Skin of body (tissue), 1 donor: ENCODE measurements at regions not wholly inside any gene's neighbourhood (a gene's known extent, or its start where the extent isn't known, plus 50 kb on each side); places are given as distances from the start of the nearest gene placed in this dataset. TPM values are rescaled to one million over a fixed set of nuclear protein-coding genes. Genes with fewer than 3 reads are reported as not detected.

Source experiments
- small RNA-seq: library from RNA; depleted of rRNA; stranded (forward); fragments of <200 nt; gene quantifications from one replicate; pipeline ENCODE3, GENCODE V24; 2014; ENCODE audit warnings: low replicate concordance

Small RNAs in the stretch of these regions (small RNA-seq; reads per million reads assigned to genes)
- gene RNA5SP166: not detected
- not detected for gene RNU7-197P
